ENCODE measurements at regions not wholly inside any gene's neighbourhood (a gene's known extent, or its start where the extent isn't known, plus 50 kb on each side); places are given as distances from the start of the nearest gene placed in this dataset.

DNA sequence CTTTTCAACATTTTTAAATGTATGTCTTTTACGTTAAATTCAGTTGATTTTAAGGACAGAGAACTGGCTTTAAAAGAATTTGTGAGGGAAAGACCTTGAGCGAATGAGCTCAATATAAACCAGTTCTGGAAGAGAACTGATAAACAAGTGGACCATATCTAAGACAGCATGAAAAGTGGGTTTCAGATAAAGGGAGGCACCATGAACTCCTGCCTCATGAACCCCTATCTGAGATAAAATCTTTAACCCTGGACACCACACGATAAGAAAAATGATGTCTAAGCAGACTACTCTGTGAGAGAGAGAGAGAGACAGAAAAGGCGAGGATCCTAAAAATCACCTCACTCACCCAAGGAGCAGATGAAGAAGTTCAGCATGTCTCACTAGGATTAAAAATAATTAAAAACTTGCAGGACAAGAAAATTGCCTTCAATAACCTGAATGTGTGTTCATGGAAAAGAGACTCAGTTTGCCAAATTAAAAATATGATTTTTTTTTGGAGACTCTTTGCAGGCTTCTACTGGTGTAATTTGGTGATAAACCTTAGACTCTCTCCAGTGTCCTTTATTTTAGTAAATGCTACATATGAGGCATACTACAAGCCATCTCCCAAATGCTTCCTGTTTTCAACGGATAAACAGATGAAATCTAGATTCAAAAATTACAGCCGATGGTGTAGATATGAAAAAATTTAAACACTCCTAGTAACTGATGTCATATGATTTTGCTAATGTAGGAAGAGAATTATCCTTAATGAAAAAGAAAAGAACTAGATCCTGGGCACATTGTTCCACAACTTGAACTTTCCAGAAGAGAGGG lies 299.5 kb downstream of the ADGB start:
- Histone ChIP-seq H3K9ac (ENCODE audit: insufficient read depth, low read length, poor library complexity, severe bottlenecking) (no peak overlapping the region), H2AFZ (ENCODE audit: insufficient read depth, low read depth, low read length, poor library complexity, severe bottlenecking) (no peak overlapping the region)
- 100% methylated on average over 1 of the region's 6 CpGs for WGBS (ENCODE audit: insufficient coverage)

DNA sequence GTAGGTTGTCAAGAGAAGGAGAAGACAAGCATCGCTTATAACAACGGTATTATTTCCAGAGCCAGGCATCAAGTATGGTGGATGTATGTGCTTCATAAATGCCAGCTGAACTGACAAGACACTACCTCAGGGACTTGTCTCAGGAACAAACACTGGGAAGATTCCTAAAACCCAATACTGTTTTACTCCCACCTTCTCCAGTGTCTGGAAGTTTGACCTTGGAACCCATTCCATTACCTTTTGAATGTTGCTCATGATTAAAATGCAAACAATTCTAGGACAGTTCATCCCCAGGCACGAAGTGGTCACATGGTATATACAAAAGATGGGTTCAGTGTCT lies 300.1 kb downstream of the ADGB start:
- peaks cover 8 to 17% of the 10 kb centered on the region in 2 donors for H3K4me1 ChIP-seq (ENCODE audit: control insufficient read depth in 1 of 2, insufficient read depth in 2 of 2, low read length in 2 of 2)
- H3K9me3 Mint-ChIP-seq: peaks cover 0 to 3% (median 0%) of the 10 kb centered on the region in 7 donors
- H3K9me3 ChIP-seq (replicated peaks in 1 of 2; ENCODE audit: control insufficient read depth in 1 of 2, insufficient read depth in 1 of 2, low read length in 2 of 2): no peaks in the 10 kb centered on the region
- no CpG with 5 or more reads among the region's 3 CpGs for WGBS (ENCODE audit: insufficient coverage)
- intact Hi-C loops (cut with micrococcal nuclease): no loop called here
- peaks cover 0 to 2% (median 0%) of the 10 kb centered on the region in 3 donors for H3K27me3 Mint-ChIP-seq (ENCODE audit: low read depth in 3 of 3)
- H3K27ac Mint-ChIP-seq: no peak overlapping the region
- H3K27ac ChIP-seq (ENCODE audit: low read depth in 1 of 2, low read length in 2 of 2): no peak overlapping the region
- no peaks in the 10 kb centered on the region for H3K79me2 ChIP-seq (ENCODE audit: insufficient read depth, low read length)
- H3K4me3 ChIP-seq (replicated peaks in 1 of 3; ENCODE audit: low read depth in 2 of 3, low read length in 3 of 3): no peak overlapping the region
- H3K9ac ChIP-seq (ENCODE audit: insufficient read depth, low read length, poor library complexity, severe bottlenecking): no peak overlapping the region
- H3K4me2 ChIP-seq (replicated peaks; ENCODE audit: extremely low read depth, low read length, poor library complexity, severe bottlenecking): no peak overlapping the region
- DNase-seq: no peak
- H2AFZ ChIP-seq (ENCODE audit: insufficient read depth, low read depth, low read length, poor library complexity, severe bottlenecking): no peak overlapping the region
- peaks cover 17% of the 10 kb centered on the region for H3K4me1 Mint-ChIP-seq
- H3K4me3 Mint-ChIP-seq: no peak overlapping the region
- no peaks in the 10 kb centered on the region for H3K36me3 ChIP-seq (replicated peaks in 1 of 2; ENCODE audit: control insufficient read depth in 1 of 2, insufficient read depth in 2 of 2, low read length in 2 of 2)
- H3K27me3 ChIP-seq (ENCODE audit: control insufficient read depth in 2 of 2, insufficient read depth in 2 of 2, low read length in 2 of 2): no peaks in the 10 kb centered on the region
- TF ChIP-seq, protein P1, sequence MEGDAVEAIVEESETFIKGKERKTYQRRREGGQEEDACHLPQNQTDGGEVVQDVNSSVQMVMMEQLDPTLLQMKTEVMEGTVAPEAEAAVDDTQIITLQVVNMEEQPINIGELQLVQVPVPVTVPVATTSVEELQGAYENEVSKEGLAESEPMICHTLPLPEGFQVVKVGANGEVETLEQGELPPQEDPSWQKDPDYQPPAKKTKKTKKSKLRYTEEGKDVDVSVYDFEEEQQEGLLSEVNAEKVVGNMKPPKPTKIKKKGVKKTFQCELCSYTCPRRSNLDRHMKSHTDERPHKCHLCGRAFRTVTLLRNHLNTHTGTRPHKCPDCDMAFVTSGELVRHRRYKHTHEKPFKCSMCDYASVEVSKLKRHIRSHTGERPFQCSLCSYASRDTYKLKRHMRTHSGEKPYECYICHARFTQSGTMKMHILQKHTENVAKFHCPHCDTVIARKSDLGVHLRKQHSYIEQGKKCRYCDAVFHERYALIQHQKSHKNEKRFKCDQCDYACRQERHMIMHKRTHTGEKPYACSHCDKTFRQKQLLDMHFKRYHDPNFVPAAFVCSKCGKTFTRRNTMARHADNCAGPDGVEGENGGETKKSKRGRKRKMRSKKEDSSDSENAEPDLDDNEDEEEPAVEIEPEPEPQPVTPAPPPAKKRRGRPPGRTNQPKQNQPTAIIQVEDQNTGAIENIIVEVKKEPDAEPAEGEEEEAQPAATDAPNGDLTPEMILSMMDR (IDR thresholded peaks at IDR 0.05): no peak
- peaks cover 0 to 3% of the 10 kb centered on the region in 2 donors for H3K36me3 Mint-ChIP-seq
- no peaks in the 10 kb centered on the region for H4K20me1 ChIP-seq (ENCODE audit: insufficient read depth, low read length)

More for the DNA sequence above, 299.5 kb downstream of the ADGB start:
- H3K36me3 Mint-ChIP-seq: peaks cover 0 to 3% of the 10 kb centered on the region in 2 donors
- H3K27ac Mint-ChIP-seq: no peak overlapping the region
- peaks cover 0 to 3% (median 0%) of the 10 kb centered on the region in 7 donors for H3K9me3 Mint-ChIP-seq
- H3K27me3 ChIP-seq (ENCODE audit: control insufficient read depth in 2 of 2, insufficient read depth in 2 of 2, low read length in 2 of 2): no peaks in the 10 kb centered on the region
- TF ChIP-seq, protein P1 (IDR thresholded peaks at IDR 0.05): no peak
- no peak overlapping the region for H3K4me3 ChIP-seq (replicated peaks in 1 of 3; ENCODE audit: low read depth in 2 of 3, low read length in 3 of 3)
- H3K27ac ChIP-seq (ENCODE audit: low read depth in 1 of 2, low read length in 2 of 2): no peak overlapping the region
- peaks cover 3 to 16% of the 10 kb centered on the region in 2 donors for H3K4me1 ChIP-seq (ENCODE audit: control insufficient read depth in 1 of 2, insufficient read depth in 2 of 2, low read length in 2 of 2)
- H3K36me3 ChIP-seq (replicated peaks in 1 of 2; ENCODE audit: control insufficient read depth in 1 of 2, insufficient read depth in 2 of 2, low read length in 2 of 2): no peaks in the 10 kb centered on the region
- peaks cover 14% of the 10 kb centered on the region for H3K4me1 Mint-ChIP-seq
- H3K27me3 Mint-ChIP-seq (ENCODE audit: low read depth in 3 of 3): peaks cover 0 to 2% (median 0%) of the 10 kb centered on the region in 3 donors
- H3K79me2 ChIP-seq (ENCODE audit: insufficient read depth, low read length): no peaks in the 10 kb centered on the region
- H4K20me1 ChIP-seq (ENCODE audit: insufficient read depth, low read length): no peaks in the 10 kb centered on the region
- intact Hi-C loops (cut with micrococcal nuclease): no loop called here
- H3K4me2 ChIP-seq (replicated peaks; ENCODE audit: extremely low read depth, low read length, poor library complexity, severe bottlenecking): no peak overlapping the region
- no peaks in the 10 kb centered on the region for H3K9me3 ChIP-seq (replicated peaks in 1 of 2; ENCODE audit: control insufficient read depth in 1 of 2, insufficient read depth in 1 of 2, low read length in 2 of 2)
- DNase-seq: no peak
- H3K4me3 Mint-ChIP-seq: no peak overlapping the region
